Lung microvascular endothelial cell (primary cell): ENCODE measurements at regions not wholly inside any gene's neighbourhood (a gene's known extent, or its start where the extent isn't known, plus 50 kb on each side); places are given as distances from the start of the nearest gene placed in this dataset.
A peak's percentile ranks its signal among the peaks of the same experiment; 100 is the strongest.
"Not testable (repeated sequence)": the region's sequence is repeated elsewhere in the genome, so short reads cannot be mapped to it uniquely, and the experiment has no call there.

ENCODE experiments used
- DNase-seq, 2 donors: peaks; one replicate each; pipeline versions ENCODE4 v3.0.0 to v3.0.0-alpha.2; 2010; ENCODE audit warnings: low read depth in 2 of 2

DNA sequence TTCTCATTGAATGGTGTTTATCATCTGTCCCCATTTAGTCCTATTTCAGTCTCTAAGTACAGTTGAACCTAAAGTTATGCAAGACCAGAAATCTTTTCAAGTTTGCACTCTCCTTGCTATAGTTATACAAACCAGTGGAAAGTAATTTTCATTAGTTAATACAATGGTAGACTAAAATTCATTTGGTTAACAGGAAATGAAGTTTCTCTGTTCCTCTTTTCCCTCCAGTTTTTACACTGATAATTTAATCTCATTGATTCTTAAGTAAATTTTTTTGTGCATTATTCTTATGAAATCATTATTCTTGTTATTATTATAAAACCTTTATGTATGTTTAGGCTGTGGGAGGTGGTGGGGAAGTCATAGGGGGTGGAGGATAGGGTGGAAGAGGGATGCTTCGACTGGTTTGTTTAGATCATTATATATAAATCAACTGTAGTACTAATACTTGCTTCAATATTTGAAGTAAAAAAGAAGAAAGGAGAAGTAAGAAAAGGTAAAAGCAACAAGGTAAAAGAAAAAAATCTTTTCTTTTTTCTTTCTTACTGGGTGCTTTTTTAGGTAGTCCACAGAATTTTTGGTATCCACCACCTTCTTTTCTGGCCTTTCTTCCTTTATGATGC, 104.1 kb downstream of the GPR85 start:
- DNase-seq: no peak

DNA sequence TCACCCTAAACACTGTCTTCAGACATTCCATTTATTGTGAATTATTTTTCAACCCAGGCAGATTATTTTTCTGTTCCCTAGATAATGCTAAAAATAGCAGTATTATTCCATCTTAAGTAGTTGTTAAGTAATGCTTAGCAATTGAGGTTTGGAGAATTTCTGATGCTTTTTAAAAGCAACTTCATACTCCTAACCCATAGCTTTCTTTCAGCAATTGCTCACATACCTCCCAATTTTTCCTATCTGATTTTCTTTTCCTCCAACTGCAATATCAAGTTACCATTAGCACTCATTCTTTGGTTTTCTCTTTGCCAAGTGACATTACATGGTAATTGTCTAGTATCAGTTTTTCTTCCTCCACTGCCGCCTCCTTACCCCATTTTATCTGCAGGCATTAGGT, 104.7 kb downstream of the GPR85 start:
- no peak for DNase-seq

DNA sequence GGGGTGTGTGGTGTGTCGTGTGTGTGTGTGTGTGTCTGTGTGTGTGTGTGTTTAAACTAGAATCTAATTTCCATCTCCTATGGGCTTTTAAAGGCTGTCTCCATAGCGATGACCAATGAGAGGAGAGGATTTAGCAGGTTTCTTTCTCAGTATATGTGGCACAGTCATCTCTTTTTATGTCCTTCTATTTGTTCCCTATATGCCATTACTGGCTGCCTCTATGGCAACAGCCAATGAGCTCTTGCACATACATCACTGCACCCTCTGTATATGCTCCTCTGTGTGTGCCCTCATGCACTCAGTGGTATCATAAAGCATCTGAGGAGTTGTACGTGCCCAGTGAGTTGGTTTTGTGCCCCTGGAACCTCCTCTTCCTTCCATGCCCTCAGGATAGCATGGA, 107.6 kb downstream of the GPR85 start:
- DNase-seq: not testable (repeated sequence)

DNA sequence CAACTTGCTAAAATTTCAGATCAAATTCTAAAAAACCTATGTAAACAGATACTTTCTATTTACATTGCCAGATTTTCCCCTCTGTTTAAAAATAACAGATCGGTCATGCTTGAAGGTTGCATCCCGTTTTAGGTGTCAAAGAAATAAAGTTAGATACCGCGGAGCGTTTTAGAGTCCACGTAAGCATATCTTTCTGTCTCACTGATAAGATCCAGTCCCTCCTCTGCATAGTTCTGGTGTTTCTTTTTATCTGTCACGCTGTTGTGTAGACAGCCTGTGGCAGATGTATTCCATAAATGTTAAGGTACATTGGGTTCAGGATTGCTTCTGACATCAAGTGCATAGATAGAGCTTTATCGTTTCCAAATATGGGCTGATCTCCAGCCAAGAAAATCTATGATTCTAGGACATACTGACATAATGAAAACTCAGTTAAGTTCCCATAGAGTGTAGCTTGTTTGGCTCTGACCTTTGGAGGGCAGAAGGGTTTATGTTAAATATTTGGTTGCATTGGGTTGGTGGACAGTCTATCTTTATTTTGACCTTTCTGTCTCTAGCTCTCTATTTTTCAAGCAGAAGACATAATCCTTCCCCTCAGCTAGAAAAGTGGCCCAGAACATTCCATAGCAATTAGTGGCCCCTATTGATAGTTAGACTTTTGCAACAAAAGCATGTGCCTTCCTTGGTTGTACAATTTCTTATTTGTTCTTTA, 109.2 kb downstream of the GPR85 start:
- DNase-seq: not testable (repeated sequence)

DNA sequence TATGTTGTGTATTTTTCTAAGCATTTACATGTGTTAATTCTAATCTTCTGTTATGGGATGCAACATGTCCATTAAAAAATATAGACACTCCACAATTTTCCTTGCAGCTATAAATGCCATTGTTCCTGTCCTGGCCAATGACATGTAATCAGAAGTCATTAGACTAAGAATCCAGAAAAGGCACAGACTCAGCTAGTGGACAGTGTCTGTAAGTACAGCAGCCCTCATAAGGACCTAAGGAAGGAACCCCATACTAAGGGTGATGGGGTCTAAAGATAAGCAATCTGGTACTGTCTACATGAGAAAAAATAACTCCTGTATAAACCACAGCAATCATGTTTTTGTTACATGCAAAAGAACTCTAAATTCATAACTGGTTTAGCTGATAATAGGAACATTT, 115.9 kb downstream of the GPR85 start:
- no peak for DNase-seq

DNA sequence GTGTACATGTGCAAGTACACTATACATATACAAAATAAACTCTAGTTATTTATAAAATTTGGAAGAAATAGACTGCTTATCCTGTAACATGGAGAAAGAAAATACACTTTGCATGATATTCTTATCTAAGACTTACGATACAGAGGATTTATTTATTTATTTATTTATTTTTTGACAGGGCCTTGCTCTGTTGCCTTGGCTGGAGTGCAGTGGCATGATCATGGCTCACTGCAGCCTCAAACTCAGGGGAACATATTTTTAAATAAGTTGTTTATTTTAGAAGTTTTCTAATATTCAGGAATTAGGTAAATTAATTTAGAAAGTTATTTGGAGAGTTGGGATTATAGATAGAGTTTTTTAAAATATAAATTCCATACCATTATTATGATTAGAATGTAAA, 116.7 kb downstream of the GPR85 start:
- no peak for DNase-seq

DNA sequence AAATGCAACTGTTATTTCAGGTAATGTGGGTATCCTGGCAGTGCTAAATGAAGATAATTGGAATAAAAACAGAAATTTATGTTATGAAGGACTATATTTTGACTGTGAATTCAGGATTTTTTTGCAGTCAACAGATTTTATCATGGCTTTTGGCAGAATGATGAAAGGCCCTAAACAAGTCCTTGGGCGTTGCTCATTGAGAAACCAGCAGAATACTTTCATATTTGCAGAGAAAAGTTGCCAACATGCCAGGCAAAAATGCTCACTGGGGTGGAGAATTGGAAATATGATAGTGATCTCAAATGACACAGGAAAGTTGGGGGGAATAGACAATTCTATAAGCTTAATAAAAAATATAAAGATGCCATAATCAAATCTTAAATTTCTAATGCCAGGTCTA, 121.1 kb downstream of the GPR85 start:
- no peak for DNase-seq

DNA sequence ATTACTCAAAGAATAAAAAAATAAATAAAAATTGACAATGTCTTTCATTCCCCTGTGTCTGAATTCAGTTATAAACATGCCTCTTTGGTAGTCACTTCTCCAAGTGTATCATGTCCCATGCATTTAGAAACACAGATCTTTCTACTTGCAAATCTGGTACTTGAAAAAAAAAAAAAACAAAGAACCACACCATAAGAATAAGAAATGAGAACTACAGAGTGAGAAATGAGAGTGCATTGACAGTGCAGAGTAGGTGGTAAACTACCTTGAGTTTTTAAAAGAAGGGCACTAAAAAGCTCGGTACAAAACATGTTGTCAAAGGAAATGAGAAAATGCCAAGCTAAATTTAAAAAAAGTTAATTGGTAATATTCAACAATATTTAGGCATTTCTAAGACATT, 123.0 kb downstream of the GPR85 start:
- no peak for DNase-seq

DNA sequence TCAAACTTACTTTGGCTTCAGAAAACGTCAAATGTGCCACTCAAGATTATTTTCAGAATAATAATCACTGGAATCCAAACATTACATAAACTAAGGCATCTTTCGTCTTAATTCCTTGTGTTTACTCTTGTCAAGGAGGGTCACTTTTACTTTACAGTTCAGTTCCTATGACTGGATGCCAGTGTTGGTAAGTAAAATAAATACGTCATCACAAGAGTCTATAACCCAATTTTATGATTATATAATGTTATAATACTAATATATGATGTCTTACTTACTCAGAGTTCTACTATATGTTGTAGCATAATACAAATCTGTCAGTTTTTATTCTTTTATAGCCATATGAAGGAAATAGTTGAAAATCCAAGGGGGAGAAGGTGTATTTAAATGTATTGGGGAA, 123.8 kb downstream of the GPR85 start:
- DNase-seq: no peak

DNA sequence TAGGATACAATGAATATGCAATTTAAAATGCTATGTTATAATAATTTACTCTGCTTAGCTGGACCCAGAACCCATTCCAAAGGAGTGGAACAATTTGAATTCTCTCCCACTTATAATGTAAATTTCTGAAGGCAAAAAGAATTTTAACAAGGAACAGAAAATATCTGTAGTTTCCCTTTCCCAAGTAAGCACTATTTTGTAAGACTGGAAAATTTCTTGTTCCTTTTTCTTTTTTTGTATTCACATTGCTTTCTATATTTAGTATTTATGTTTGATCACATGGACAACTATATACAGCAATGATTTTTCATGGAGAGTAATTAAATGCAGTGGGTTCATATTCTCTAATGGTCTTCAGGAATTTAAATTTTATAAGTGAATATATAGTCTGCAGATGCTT, 127.4 kb downstream of the GPR85 start:
- no peak for DNase-seq

DNA sequence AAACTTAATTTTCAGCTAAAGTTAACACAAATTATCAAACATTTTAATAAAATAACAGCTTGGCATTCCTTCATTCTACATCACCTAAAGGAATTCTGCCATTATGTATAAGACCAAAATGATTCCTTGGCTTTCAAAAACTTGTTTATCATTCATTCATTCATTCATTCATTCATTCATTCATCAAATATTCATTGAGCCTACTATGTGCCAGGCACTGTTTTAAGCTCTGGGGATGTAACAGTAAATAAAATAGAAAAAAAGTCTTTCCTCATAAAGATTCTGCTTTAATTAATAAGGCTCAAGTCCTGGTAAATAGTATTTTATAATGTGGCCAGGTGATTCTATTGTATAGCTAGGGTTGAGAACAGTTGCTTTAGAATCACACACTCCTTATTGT, 127.9 kb downstream of the GPR85 start:
- DNase-seq: no peak

DNA sequence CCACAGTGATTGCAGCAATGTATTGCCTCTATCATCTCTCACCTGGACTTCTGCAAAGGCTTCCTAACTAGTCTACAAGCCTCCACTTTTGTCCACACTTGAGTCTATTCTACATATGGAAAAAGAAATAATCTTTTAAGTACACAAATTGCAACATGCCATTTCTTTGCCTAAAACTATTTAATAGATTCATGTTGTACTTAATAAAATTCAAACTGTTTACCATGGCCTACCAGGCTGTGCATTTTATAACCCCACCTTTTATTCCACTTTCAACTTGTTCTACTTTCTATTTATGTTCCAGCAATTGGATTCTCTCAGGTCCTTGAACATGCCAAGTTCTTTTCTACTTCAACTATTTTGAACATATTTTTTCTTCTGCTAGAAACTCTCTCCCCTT, 128.7 kb downstream of the GPR85 start:
- no peak for DNase-seq

DNA sequence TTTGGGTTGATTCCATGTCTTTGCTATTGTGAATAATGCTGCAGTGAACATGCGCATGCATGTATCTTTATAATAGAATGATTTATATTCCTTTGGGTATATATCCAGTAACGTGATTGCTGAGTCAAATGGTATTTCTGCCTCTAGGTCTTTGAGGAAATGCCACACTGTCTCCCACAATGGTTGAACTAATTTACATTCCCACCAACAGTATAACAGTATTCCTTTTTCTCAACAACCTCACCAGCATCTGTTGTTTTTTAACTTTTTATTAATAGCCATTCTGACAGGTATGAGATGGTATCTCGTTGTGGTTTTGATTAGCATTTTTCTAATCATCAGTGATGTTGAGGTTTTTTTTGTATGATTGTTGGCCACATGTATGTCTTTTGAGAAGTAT, 133.6 kb downstream of the GPR85 start:
- not testable (repeated sequence) for DNase-seq

DNA sequence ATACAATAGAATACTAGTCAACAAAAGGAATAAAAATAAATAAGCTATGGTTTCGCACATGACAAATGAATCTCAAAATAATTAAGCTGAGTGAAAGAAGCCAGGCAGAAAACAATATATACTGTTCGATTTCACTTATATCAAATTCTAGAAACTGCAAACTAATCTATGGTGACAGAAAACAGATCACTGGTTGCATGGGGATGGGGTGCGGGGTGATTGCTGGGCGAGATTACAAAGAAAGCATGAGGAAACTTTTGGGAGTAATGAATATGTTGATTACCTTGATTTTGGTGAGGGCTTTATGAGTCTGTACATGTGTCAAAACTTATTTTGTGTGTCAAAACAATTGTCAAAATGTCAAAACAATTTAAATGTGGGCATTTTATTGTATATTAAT, 135.6 kb downstream of the GPR85 start:
- no peak for DNase-seq

DNA sequence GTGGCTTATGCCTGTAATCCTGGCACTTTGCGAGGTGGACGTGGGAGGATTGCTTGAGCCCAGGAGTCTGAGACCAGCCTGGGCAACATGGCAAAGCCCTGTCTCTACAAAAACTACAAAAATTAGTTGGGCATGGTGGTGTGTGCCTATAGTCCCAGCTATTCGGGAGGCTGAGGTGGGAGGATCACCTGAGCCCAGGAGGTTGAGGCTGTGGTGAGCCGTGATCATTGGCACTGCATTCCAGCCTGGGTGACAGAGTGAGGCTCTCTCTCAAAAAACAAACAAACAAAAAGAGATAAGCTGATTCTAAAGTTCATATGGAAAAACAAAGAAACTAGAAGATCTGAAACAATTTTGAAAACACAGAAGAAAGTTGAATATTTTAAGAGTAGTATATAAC, 136.9 kb downstream of the GPR85 start:
- DNase-seq: not testable (repeated sequence)

DNA sequence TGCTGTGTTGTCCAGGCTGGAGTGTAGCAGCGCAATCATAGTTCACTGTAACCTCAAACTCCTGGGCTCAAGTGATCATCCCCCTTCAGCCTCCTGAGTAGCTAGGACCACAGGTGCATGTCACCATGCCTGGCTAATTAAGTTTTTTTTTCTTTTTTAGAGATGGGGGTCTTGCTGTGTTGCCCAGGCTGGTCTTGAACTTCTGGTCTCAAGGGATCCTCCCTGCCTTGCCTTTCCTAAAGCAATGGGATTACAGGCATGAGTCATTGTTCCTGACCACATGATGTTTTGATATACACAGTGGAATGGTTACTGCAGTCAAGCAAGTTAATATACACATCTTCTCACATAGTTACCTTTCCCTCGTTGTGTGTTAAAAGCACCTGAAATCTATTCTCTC, 140.3 kb downstream of the GPR85 start:
- no peak for DNase-seq

DNA sequence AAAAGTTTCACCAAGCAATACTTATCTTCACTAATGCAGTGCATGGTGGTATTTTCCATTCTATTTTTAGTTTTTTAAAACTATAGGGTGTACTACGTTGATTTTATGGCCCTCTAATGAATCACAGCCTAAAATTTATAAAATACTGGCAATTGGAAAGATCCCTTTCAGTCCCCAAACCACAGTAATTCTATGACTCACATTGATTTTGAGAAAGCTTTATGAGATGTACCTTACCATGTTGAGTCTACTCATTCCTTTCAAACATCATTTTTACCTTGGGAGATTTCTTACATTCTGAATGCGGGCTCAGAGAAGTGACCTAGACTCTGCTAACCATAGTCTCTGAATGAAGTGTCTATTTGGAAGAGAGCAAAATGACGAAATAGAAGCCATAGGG, 141.6 kb downstream of the GPR85 start:
- DNase-seq: no peak

DNA sequence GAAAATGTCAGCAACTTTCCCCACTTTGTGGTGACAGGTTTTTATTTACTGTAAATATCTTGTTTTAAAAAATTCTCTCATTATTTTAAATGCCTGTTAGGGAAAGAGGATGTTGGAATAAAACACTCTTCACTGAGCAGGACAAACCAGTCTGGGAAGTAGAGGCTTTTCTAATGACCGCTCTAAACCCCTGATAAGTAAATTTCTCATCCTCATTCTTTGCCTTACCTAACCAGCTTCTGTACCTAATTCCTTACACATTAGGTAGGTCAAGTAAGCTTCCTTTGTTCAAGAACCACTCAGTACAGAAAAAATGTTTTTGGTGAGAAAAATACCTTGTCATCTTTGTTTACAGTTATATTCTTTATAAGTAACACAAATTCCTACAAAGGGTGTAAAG, 143.6 kb downstream of the GPR85 start:
- no peak for DNase-seq

DNA sequence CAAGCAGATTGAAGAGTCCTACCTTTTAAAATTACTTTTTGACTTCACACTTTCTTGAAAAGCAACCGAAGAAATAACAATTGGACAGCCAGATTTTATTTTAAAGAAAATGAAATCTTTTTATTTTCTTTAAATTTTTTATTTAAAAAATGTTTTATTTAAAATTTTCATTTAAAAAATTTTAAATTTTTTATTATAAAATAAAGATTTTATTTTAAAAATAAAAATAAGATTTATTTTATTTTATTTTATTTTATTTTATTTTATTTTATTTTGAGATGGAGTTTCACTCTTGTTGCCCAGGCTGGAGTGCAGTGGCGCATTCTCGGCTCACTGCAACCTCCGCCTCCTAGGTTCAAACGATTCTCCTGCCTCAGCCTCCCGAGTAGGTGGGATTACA, 144.5 kb downstream of the GPR85 start:
- DNase-seq: not testable (repeated sequence)

DNA sequence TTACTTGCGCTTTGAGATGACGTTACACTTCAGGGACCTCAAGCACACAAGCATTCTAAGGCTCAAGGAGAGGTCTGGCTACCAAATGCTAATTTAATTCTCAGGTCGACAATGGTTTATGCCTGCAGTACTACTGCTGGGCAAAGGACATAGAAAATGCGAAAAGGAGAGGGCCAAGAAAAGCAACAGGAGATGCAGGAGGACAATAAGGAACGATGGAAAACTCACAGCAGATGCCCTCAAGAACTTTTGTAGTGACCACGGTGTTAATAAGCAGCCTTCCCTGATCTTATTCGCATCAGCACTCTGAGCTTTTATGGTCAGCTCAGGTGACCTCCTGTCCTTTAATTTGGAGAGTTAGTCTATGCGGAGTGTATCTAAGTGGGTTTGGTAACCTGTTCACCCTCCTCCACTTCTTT, 146.3 kb downstream of the GPR85 start:
- DNase-seq: no peak

DNA sequence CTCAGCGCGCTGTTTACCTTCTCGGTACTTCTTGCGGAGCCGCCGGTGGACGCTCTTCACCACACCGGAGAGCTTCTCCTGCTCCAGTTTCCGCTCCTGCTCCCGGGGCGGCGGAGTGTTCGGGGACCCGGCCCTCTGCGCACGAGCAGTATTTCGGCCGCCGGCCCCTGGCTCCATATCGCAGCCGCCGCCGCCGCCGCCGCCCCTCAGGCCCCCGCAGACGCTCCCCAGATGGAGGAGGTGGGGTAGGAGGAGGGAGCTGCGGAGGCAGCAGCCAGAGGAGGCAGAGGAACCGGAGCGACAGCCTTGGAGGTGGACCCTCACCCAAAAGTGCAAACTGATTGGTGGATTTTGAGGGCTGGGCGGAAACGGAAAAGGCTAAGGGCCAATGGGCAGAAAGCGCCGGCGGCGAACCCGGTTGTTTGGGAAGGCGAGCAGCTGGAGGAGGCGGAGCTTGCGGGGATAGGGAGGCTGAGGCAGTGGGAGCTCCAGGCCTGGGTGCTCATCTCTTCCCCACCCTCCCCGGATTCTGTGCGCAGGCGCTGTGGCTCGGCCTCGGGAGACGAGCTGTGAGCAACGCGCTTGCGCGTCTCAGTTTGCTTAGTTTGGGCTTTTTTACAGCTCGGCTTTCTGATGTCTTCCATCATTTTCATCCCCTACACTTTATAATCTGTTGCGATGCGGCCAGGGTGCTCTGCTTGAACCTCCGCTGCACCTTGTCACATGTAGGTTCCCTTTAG, 146.9 kb downstream of the GPR85 start:
- peak; percentile 98 to 99 for DNase-seq

DNA sequence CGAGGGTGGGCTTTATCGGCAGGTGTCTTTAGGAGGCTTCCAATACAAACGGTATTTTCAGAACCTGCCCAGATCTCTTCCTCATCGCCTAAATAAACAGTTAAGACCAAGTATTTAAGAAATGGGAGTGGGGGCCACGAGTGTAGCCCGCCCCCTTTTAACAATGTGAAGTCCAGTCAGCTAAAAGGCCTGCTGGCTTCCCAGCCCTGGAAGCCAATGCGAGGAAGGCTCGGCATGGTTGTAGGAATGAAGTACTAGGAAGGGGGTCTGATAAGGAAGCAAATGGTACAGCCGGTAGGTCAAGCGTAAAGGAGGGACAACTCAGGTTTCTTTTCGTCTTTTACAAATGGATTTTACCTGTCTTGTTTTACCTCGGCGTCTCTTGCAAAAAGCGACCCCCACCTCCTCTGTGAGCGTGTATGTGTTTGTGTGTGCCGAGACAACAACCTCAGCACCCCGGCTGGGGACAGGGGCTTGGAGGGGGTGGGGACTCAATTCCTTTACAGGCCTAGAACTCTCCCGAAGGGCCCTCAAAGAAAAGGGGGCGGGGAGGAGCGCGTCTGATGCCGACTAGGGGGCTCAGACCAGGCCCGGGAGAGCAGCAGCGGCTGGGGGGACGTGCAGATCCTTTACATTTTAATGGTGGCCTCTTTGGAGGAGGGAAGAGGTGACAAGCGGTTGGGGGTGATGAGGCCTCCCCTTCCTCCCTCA, 147.6 kb downstream of the GPR85 start:
- peak; percentile 24 to 35 for DNase-seq
